Activated naive CD8-positive, alpha-beta T cell treated with anti-CD3 and anti-CD28 coated beads for 36 hours (primary cell): ENCODE measurements at regions not wholly inside any gene's neighbourhood (a gene's known extent, or its start where the extent isn't known, plus 50 kb on each side); places are given as distances from the start of the nearest gene placed in this dataset.

ENCODE experiments used
- DNase-seq: peaks from one replicate; pipeline ENCODE4 v3.0.0; 2021
- H3K27ac Mint-ChIP-seq: one replicate; pipeline ENCODE4 v1.8.0; 2022; ENCODE audit warnings: mild to moderate bottlenecking, moderate library complexity, mixed read lengths
- H3K27me3 Mint-ChIP-seq: one replicate; pipeline ENCODE4 v1.8.0; 2022; ENCODE audit warnings: mild to moderate bottlenecking, mixed read lengths
- H3K36me3 Mint-ChIP-seq: one replicate; pipeline ENCODE4 v1.8.0; 2021; ENCODE audit warnings: mild to moderate bottlenecking, mixed read lengths
- H3K4me1 Mint-ChIP-seq: one replicate; pipeline ENCODE4 v1.8.0; 2021; ENCODE audit warnings: mixed read lengths
- H3K4me3 Mint-ChIP-seq: one replicate; pipeline ENCODE4 v1.8.0; 2022; ENCODE audit warnings: mild to moderate bottlenecking, moderate library complexity, mixed read lengths
- H3K9me3 Mint-ChIP-seq: one replicate; pipeline ENCODE4 v1.8.0; 2022; ENCODE audit warnings: mixed read lengths

GRCh38 chr13:111908361-111908760 lies 158.6 kb upstream of the SOX1 start:
- H3K27ac Mint-ChIP-seq = no peak overlapping the region
- no peaks in the 10 kb centered on the region for H3K36me3 Mint-ChIP-seq

GRCh38 chr13:111908981-111909380 lies 158.0 kb upstream of the SOX1 start:
- DNase-seq = no peak
- H3K9me3 Mint-ChIP-seq = peaks cover 2% of the 10 kb centered on the region
- H3K27me3 Mint-ChIP-seq = no peaks in the 10 kb centered on the region
- H3K4me3 Mint-ChIP-seq = no peak overlapping the region
- no peaks in the 10 kb centered on the region for H3K4me1 Mint-ChIP-seq
- no peaks in the 10 kb centered on the region for H3K36me3 Mint-ChIP-seq
- no peak overlapping the region for H3K27ac Mint-ChIP-seq

More at GRCh38 chr13:111908361-111908760, 158.6 kb upstream of the SOX1 start:
- DNase-seq = no peak
- H3K4me1 Mint-ChIP-seq = no peaks in the 10 kb centered on the region
- H3K4me3 Mint-ChIP-seq = no peak overlapping the region
- H3K27me3 Mint-ChIP-seq = no peaks in the 10 kb centered on the region
- peaks cover 2% of the 10 kb centered on the region for H3K9me3 Mint-ChIP-seq

DNA sequence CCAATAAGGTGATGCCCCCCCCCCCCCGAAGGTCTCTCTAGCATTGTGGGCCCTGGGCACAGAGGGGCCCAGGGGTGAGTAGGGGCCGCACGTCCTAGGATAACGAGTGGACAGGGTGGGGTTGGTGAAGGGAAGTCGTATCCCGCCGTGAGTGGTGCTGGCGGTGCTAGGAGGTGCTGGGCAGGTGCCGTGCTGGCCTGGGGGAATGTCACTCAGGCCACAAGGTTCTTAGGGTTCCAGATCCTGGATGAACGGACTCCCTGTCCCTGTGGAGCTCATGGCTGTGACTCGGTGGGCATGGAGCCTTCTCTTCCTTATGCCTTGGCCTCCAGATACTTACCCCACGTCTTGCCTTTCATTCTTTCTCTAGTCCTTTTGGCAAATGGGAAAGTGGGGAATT lies 157.4 kb upstream of the SOX1 start:
- Mint-ChIP-seq H3K4me1 (no peaks in the 10 kb centered on the region), H3K27ac (no peak overlapping the region), H3K36me3 (no peaks in the 10 kb centered on the region), H3K9me3 (peaks cover 2% of the 10 kb centered on the region), H3K4me3 (no peak overlapping the region), H3K27me3 (no peaks in the 10 kb centered on the region)
- no peak for DNase-seq

DNA sequence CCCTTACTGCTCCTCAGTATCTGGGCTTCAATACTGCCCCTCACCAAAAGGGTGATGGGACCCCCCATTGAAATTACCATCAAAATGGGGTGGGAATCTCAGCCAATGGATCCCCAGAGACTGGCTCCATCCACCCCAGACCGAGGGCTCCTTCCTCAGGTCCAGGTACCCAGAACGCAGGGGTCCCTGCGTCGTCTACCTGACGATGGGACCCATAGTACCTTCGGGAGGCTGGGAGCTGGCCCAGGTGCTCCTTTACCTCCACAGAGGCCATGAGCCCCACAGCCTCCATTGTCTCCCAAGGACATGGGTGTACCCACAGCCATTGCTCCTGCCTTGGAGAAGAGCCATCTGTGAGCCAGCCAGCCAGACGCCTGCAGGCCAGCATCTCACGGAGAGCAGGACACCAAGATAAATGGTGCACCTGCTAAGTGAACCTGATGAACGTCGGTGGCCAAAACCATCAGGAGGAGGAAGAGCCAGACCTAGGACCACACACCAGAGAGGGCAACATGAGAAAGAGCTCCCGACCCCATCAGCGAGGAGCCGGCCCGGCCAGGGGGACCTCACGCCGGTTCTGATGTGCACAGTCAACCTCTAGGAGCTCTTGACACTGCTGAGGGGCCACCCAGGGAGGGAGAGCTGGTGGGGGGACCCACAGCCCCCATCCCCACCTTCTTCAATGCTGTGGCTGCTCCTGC lies 156.8 kb upstream of the SOX1 start:
- Mint-ChIP-seq H3K4me3 (no peak overlapping the region), H3K36me3 (no peaks in the 10 kb centered on the region), H3K27me3 (no peaks in the 10 kb centered on the region), H3K9me3 (peaks cover 2% of the 10 kb centered on the region), H3K4me1 (no peaks in the 10 kb centered on the region), H3K27ac (no peak overlapping the region)
- no peak for DNase-seq

DNA sequence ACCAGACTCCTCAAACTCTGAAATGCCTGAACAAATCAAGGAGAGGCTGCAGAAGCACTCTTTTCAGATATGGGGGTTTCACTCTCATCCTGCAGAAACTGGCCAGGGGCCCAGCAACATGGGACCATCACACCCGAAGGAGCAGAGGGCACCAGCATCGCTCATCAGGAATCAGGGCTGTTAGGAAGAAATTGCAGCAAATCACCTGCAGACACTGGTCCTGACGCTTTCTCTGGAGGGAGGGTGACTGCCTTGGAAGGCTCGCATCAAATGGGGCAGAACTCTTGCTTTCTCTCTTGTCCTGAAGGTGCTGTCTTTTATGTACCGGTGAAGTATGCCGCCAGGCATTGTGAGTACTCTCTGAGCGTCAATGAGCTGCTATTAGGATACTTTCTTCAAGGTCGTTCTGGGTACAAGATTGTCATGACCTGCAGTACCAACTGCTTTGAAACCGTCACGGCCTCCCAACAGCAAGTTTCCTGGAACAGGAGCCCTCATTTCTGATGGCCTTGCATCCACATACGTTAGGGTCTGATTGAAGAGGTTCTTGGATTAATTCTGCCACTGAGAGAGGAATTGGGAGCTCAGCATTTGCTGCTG lies 155.7 kb upstream of the SOX1 start:
- Mint-ChIP-seq H3K27ac (no peak overlapping the region), H3K4me1 (no peaks in the 10 kb centered on the region), H3K9me3 (no peaks in the 10 kb centered on the region), H3K4me3 (no peak overlapping the region), H3K36me3 (no peaks in the 10 kb centered on the region), H3K27me3 (no peaks in the 10 kb centered on the region)
- DNase-seq = no peak

DNA sequence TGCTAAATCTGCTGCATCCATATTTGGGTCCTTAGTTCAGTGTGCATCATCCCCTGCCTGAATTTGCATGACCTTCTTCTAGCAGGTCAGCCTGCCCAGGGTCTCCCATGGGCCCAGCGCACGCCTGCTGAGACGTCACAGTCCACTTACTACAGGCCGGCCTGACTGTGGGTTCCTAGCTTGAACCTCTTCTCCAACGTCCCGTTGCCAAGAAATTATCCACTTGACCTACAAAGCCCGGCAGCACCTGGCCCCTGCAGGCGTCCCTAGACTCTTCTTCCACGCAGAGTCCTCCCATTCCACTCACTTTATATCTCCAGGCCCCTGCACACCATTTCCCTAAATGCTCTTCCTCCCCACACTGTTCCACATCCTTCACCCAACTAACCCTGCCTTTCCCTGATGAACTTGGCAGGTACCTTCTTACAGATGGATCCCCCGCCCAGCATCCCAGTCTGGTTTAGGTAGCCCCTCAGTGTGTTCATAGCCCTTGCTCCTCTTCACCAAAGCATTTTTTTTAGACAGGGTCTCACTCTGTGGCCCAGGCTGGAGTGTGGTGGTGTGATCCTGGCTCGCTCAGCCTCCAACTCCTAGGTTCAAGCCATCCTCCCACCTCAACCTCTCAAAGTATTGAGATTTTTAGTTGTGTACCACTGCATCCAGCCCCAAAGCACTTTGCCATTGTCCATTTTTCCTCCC lies 155.0 kb upstream of the SOX1 start:
- Mint-ChIP-seq H3K27ac (no peak overlapping the region), H3K4me1 (no peaks in the 10 kb centered on the region), H3K36me3 (no peaks in the 10 kb centered on the region), H3K9me3 (no peaks in the 10 kb centered on the region), H3K4me3 (no peak overlapping the region), H3K27me3 (no peaks in the 10 kb centered on the region)
- DNase-seq = no peak

- Mint-ChIP-seq H3K9me3 (no peaks in the 10 kb centered on the region), H3K27me3 (peaks cover 4% of the 10 kb centered on the region), H3K36me3 (no peaks in the 10 kb centered on the region), H3K4me3 (no peak overlapping the region), H3K4me1 (no peaks in the 10 kb centered on the region), H3K27ac (no peak overlapping the region)
- no peak for DNase-seq
These were observed 154.5 kb upstream of the SOX1 start for GRCh38 chr13:111912453-111912866.

DNA sequence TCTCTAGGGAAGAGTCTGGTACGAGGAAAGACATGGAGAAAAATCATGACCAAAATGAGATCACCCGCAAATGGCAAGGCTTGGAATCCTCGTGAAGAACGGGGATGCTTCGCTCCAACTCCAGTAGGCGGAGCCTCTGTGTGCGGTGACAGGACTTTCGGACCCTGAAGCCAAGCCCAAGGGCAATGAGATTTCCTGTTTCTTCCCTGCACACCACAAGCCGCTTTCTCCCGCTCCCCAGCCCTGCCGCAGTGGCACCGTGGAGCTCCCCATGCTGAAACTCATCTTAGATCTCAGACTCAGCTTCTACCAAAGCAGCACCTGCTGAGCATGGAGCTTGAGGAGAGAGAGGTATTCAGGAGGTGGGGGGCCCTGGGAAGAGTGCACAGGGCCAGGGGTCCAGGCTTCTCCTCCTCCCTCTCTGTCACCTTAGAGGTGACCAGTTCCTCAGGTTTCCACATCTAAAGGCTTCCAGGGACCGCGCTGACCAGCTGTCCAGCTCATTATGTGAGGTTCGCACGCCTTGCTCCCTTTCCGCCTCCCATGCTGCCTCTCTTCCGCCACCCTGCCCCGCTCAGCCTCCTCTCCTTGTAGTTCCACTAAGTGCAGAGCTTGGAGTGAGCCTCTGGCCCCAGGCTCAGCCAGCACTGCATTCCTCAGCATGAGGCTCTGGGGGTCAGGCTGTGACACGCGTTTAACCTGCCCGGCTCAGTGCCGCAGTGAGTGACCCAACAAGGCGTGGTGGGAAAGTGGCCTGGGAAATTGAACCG lies 153.8 kb upstream of the SOX1 start:
- no peak overlapping the region for H3K27ac Mint-ChIP-seq
- no peak for DNase-seq
- peaks cover 4% of the 10 kb centered on the region for H3K27me3 Mint-ChIP-seq
- no peaks in the 10 kb centered on the region for H3K9me3 Mint-ChIP-seq
- no peaks in the 10 kb centered on the region for H3K4me1 Mint-ChIP-seq
- H3K4me3 Mint-ChIP-seq = no peak overlapping the region
- no peaks in the 10 kb centered on the region for H3K36me3 Mint-ChIP-seq

- Mint-ChIP-seq H3K27ac (no peak overlapping the region), H3K9me3 (no peaks in the 10 kb centered on the region), H3K27me3 (peaks cover 4% of the 10 kb centered on the region), H3K4me3 (no peak overlapping the region), H3K4me1 (no peaks in the 10 kb centered on the region), H3K36me3 (no peaks in the 10 kb centered on the region)
- no peak for DNase-seq
These were observed 153.2 kb upstream of the SOX1 start for GRCh38 chr13:111913761-111914140.

DNA sequence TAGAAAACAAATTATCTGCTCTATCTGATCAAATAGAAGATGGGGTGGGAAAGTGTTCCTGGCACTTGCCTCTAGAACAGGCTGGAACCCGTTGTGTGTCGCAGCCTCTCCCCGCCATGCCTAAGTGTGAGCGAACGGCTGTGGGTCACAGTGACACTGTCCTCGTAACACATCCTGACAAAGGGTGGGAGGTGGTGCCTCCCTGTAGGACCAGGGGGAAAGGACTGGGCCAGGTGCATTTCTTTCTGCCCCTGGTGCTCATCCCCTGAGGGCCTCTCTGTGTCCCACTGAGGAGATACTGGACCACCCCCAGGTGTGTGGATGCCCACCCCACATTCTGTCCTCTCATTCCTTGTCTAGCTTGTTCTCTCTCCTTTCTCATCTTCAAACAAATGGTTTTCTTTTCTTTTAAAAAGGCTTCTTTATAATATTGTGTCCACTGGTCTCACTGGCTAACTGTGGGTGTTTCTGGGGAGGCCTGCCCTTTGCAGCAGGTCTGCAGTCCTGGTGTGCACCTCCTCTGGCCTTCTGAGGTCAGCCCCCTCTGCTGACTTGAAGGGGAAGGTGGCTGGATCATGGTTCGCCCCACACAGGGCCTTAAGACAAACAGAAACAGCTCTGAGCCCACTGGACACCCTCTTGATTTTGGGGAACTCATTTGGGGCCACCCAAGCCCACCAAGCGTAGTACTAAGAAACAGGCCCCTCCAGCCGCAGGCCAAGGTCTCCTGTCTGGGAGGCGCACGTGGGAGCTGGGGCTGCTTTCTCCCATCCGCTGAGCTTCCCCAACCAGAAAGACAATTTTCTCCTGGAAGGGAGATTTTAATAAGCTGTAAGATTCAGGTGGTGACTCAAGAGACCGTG lies 152.5 kb upstream of the SOX1 start:
- Mint-ChIP-seq H3K4me1 (no peaks in the 10 kb centered on the region), H3K36me3 (no peaks in the 10 kb centered on the region), H3K27ac (no peak overlapping the region), H3K27me3 (peaks cover 4% of the 10 kb centered on the region), H3K9me3 (no peaks in the 10 kb centered on the region), H3K4me3 (no peak overlapping the region)
- DNase-seq = no peak

- H3K4me1 Mint-ChIP-seq = no peaks in the 10 kb centered on the region
- no peaks in the 10 kb centered on the region for H3K9me3 Mint-ChIP-seq
- no peak overlapping the region for H3K4me3 Mint-ChIP-seq
- no peak for DNase-seq
- H3K27ac Mint-ChIP-seq = no peak overlapping the region
- H3K27me3 Mint-ChIP-seq = peaks cover 7% of the 10 kb centered on the region
- no peaks in the 10 kb centered on the region for H3K36me3 Mint-ChIP-seq
These were observed 151.8 kb upstream of the SOX1 start for GRCh38 chr13:111915104-111915551.

DNA sequence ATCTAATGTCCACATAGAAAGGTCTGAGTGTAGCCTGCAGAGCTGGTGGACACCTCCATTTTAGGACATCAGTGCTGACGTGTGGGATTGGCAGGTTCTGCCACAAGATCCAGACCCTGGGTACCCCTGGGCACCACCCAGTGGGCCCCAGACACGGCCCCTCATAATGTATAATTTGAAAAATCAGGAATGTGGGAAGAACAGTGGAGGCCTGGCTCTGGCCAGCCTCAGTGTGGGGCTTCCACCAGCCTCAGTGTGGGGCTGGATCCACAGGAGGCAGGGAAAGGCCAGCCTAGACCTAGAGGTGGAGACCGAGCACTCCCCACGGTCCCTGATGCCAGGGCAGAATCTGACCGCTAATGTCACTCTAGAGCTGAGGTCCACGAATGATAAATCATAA lies 150.7 kb upstream of the SOX1 start:
- Mint-ChIP-seq H3K27me3 (peaks cover 7% of the 10 kb centered on the region), H3K9me3 (no peaks in the 10 kb centered on the region), H3K36me3 (no peaks in the 10 kb centered on the region), H3K4me3 (no peak overlapping the region), H3K4me1 (no peaks in the 10 kb centered on the region), H3K27ac (no peak overlapping the region)
- DNase-seq = no peak

DNA sequence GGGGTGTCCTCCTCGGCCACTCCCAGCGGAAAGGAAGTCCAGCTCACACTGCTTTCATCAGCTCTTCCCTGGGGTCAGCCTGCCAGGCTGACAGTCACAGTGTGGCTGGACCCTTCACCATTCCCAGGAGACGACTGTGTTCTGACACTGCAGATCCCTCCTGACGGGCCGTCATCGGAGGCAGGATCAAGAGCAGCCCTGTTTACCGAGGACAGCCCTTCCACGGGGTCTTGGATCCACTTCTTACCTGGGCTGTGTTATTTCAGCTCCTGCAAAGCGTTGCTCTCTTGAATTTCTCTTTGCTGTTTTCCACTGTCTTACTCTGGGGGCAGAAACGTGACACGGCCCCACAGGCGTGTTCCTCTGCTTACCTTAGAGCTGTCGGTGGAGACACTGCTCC lies 149.9 kb upstream of the SOX1 start:
- DNase-seq = no peak
- Mint-ChIP-seq H3K9me3 (no peaks in the 10 kb centered on the region), H3K27me3 (peaks cover 7% of the 10 kb centered on the region), H3K27ac (peak overlapping the region; percentile 54), H3K4me1 (no peaks in the 10 kb centered on the region), H3K36me3 (no peaks in the 10 kb centered on the region), H3K4me3 (no peak overlapping the region)

DNA sequence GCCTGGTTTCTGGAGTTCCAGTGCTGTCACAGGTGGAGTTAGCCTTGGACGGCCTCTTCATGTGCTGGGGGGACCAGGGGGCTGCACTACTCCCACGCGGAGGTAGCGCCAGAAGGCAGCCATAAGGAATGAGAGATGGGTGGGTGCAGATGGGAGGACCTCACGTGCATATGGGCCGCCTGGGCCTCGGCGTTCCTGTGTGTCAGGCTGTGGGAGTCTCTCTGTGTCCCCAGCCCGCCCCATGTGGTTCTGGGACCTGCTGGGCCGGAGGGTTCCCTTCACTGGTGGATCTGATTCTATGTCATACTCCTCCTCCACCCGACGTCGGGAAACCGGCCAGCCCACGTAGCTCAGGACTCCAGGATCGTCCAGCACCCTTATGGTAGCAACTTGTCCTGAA lies 149.0 kb upstream of the SOX1 start:
- no peak overlapping the region for H3K27ac Mint-ChIP-seq
- no peaks in the 10 kb centered on the region for H3K36me3 Mint-ChIP-seq
- H3K27me3 Mint-ChIP-seq = peaks cover 7% of the 10 kb centered on the region
- DNase-seq = no peak
- no peaks in the 10 kb centered on the region for H3K4me1 Mint-ChIP-seq
- H3K4me3 Mint-ChIP-seq = no peak overlapping the region
- no peaks in the 10 kb centered on the region for H3K9me3 Mint-ChIP-seq
